ENCODE measurements at regions not wholly inside any gene's neighbourhood (a gene's known extent, or its start where the extent isn't known, plus 50 kb on each side); places are given as distances from the start of the nearest gene placed in this dataset.

DNA sequence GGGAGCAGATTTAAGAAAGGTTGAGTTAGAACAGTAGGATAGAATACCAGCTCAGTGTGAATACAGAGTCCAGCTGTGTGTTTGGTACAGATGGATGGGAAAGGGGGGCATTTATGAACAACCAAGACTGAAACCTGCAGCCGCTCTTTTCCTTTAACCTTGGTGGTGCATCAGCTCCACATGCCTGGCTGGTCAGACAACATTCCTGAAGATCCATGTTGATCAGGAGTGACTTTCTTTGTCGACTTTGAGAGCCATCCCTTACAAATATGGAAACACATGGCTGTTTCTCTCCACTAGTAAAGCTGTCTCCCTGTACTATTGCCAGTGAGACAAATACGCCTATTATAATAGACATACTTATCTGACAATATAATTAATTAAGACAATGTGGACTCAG is 476.5 kb upstream of the IGFBP3 start:
- no TSS peak for BruUV-seq (replicated peaks)
- Mint-ChIP-seq H3K4me1 (ENCODE audit: insufficient read depth, unreplicated experiment) (peaks cover 6% of the 10 kb centered on the region), H3K27ac (ENCODE audit: low read depth, unreplicated experiment) (no peak overlapping the region), H3K27me3 (ENCODE audit: insufficient read depth, unreplicated experiment) (no peaks in the 10 kb centered on the region), H3K36me3 (ENCODE audit: insufficient read depth, unreplicated experiment) (no peaks in the 10 kb centered on the region), H3K9me3 (ENCODE audit: unreplicated experiment) (peaks cover 15% of the 10 kb centered on the region), H3K4me3 (ENCODE audit: unreplicated experiment) (no peak overlapping the region)
- ChIA-PET CTCF (interaction anchor here (0.6 kb wide), 1 partner anchor 474 kb away, joined by 3 read pairs; no protein-coding TSS in a partner anchor), POLR2A (no interaction called here)
- DNase-seq (ENCODE audit: unreplicated experiment), result no peak
- TF ChIP-seq, protein P1, sequence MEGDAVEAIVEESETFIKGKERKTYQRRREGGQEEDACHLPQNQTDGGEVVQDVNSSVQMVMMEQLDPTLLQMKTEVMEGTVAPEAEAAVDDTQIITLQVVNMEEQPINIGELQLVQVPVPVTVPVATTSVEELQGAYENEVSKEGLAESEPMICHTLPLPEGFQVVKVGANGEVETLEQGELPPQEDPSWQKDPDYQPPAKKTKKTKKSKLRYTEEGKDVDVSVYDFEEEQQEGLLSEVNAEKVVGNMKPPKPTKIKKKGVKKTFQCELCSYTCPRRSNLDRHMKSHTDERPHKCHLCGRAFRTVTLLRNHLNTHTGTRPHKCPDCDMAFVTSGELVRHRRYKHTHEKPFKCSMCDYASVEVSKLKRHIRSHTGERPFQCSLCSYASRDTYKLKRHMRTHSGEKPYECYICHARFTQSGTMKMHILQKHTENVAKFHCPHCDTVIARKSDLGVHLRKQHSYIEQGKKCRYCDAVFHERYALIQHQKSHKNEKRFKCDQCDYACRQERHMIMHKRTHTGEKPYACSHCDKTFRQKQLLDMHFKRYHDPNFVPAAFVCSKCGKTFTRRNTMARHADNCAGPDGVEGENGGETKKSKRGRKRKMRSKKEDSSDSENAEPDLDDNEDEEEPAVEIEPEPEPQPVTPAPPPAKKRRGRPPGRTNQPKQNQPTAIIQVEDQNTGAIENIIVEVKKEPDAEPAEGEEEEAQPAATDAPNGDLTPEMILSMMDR (IDR thresholded peaks at IDR 0.05; ENCODE audit: unreplicated experiment), result no peak
- intact Hi-C loops (cut with micrococcal nuclease), result no loop called here

DNA sequence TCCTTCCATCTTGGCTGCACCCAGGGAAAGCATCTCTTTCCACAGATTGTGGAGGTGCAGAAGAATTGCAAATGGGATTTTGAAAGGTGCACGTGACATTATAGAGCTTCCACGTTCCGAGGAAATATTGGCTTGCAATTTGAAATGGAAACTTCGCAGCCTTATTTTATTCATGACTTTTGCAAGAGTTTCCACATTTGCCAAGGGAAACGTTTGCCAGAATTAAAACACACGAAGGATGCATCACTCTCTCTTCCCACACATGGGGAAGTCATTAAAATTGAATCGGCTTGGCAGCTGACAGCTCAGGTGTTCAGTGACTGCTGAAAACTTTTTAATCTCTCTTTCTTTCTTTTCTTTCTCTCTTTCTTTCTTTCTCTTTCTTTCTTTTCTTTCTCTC is 475.4 kb upstream of the IGFBP3 start:
- Mint-ChIP-seq H3K9me3 (ENCODE audit: unreplicated experiment) (peaks cover 5% of the 10 kb centered on the region), H3K36me3 (ENCODE audit: insufficient read depth, unreplicated experiment) (no peaks in the 10 kb centered on the region), H3K27me3 (ENCODE audit: insufficient read depth, unreplicated experiment) (no peaks in the 10 kb centered on the region), H3K27ac (ENCODE audit: low read depth, unreplicated experiment) (no peak overlapping the region), H3K4me1 (ENCODE audit: insufficient read depth, unreplicated experiment) (peaks cover 6% of the 10 kb centered on the region), H3K4me3 (ENCODE audit: unreplicated experiment) (no peak overlapping the region)
- TF ChIP-seq, protein P1 (IDR thresholded peaks at IDR 0.05; ENCODE audit: unreplicated experiment), result no peak
- intact Hi-C loops (cut with micrococcal nuclease), result no loop called here
- CTCF ChIA-PET, result interaction anchor here (0.8 to 0.9 kb wide), 2 partner anchors 395 to 988 kb away, joined by 3 to 4 read pairs; no protein-coding TSS in a partner anchor
- no peak for DNase-seq (ENCODE audit: unreplicated experiment)
- BruUV-seq (replicated peaks), result no TSS peak
- POLR2A ChIA-PET, result interaction anchor here (0.7 to 0.8 kb wide), 2 partner anchors 14 to 563 kb away, joined by 3 to 4 read pairs; no protein-coding TSS in a partner anchor

DNA sequence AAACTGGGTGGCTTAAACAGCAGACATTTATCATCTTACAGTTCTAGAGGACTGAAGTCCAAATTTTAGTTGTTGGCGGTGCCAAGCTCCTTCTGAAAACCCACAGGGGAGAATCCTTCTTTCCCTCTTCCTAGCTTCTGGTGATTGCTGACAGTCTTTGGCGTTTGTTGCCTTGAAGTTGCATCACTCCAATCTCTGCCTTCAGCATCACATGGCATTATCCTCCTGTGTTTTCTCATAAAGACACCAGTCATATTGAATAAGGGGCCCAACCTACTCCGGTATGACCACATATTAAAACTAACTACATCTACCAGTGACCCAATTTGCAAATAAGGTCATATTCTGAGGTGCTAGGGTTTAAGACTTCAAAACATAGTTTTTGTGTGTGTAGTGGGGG is 472.1 kb upstream of the IGFBP3 start:
- TF ChIP-seq, protein P1 (IDR thresholded peaks at IDR 0.05; ENCODE audit: unreplicated experiment), result no peak
- BruUV-seq (replicated peaks), result no TSS peak
- CTCF ChIA-PET, result interaction anchor here (0.5 kb wide), 1 partner anchor 674 kb away, joined by 3 read pairs; no protein-coding TSS in a partner anchor
- no peak overlapping the region for H3K27ac Mint-ChIP-seq (ENCODE audit: low read depth, unreplicated experiment)
- intact Hi-C loops (cut with micrococcal nuclease), result no loop called here
- no peak overlapping the region for H3K4me3 Mint-ChIP-seq (ENCODE audit: unreplicated experiment)
- no peaks in the 10 kb centered on the region for H3K9me3 Mint-ChIP-seq (ENCODE audit: unreplicated experiment)
- POLR2A ChIA-PET, result no interaction called here
- DNase-seq (ENCODE audit: unreplicated experiment), result no peak
- no peaks in the 10 kb centered on the region for H3K27me3 Mint-ChIP-seq (ENCODE audit: insufficient read depth, unreplicated experiment)
- no peaks in the 10 kb centered on the region for H3K36me3 Mint-ChIP-seq (ENCODE audit: insufficient read depth, unreplicated experiment)
- peaks cover 6% of the 10 kb centered on the region for H3K4me1 Mint-ChIP-seq (ENCODE audit: insufficient read depth, unreplicated experiment)

DNA sequence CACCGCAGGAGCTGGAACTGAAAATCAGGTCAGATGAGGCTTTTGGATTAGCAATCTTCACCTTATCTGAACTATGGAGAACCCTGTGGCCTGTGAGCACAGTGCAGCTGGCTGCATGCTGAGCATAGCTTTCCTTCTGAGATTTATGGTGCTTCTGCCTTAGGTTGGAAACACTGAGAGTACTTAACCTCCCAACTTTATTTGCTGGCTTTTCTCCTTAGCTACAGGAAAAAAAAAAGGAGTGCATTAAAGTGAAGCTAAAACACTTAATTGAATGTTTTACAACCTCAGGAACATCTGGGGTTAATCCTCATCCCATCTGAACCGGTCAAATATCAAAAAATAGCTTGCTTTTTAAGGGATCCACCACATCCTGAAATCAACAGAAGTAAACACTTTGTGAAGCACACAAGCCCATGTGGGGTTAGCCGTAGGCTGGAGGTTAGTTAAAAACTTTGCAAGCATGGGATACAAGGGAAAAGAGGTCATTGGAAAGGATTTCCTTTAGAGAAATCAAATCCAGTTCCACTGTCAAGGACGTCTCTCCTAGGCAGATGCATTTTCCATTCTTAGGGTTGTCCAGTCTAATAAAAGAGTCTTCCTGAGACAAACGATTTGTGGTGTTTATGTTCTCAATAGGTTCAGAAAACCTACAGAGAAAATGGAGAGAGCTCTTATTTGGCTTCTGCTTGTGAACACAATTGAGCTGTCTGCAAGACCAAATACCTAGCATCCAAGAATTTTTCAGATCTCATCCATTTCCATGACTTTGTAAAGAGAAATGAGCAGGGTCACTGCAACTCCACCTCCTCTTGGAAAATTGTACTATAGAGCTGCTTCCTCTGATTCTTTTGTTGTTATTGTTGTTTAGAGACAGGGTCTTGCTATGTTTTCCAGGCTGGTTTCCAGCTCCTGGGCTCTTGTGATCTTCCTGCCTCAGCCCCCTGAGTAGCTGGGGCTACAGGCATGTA is 470.4 kb upstream of the IGFBP3 start:
- intact Hi-C loops (cut with micrococcal nuclease), result no loop called here
- TF ChIP-seq, protein P1 (IDR thresholded peaks at IDR 0.05; ENCODE audit: unreplicated experiment), result no peak
- Mint-ChIP-seq H3K27ac (ENCODE audit: low read depth, unreplicated experiment) (no peak overlapping the region), H3K36me3 (ENCODE audit: insufficient read depth, unreplicated experiment) (no peaks in the 10 kb centered on the region), H3K9me3 (ENCODE audit: unreplicated experiment) (no peaks in the 10 kb centered on the region), H3K27me3 (ENCODE audit: insufficient read depth, unreplicated experiment) (no peaks in the 10 kb centered on the region), H3K4me1 (ENCODE audit: insufficient read depth, unreplicated experiment) (peaks cover 8% of the 10 kb centered on the region), H3K4me3 (ENCODE audit: unreplicated experiment) (no peak overlapping the region)
- ChIA-PET CTCF (interaction anchor here (0.6 to 0.9 kb wide), 4 partner anchors 10 to 787 kb away, joined by 3 to 4 read pairs (median 3); no protein-coding TSS in a partner anchor), POLR2A (interaction anchor here (0.6 kb wide), 1 partner anchor 500 kb away, joined by 3 read pairs; no protein-coding TSS in a partner anchor)
- BruUV-seq (replicated peaks), result no TSS peak
- no peak for DNase-seq (ENCODE audit: unreplicated experiment)
